Mesothelial cell of epicardium (in vitro differentiated cells): ENCODE measurements at regions not wholly inside any gene's neighbourhood (a gene's known extent, or its start where the extent isn't known, plus 50 kb on each side); places are given as distances from the start of the nearest gene placed in this dataset.

Source experiments
- DNase-seq, 2 experiments: peaks; one replicate each; pipeline ENCODE4 v3.0.0; 2021; ENCODE audit warnings: low spot score in 2 of 2; ENCODE audit not compliant: unreplicated experiment in 2 of 2
- H3K27ac Mint-ChIP-seq: 2 replicates; pipeline ENCODE4 v1.8.0; 2021; ENCODE audit warnings: mixed read lengths
- H3K27me3 Mint-ChIP-seq: 2 replicates; pipeline ENCODE4 v1.8.0; 2021; ENCODE audit warnings: low read depth, mixed read lengths
- H3K36me3 Mint-ChIP-seq: 2 replicates; pipeline ENCODE4 v1.8.0; 2021; ENCODE audit warnings: mixed read lengths
- H3K4me1 Mint-ChIP-seq: 2 replicates; pipeline ENCODE4 v1.8.0; 2021; ENCODE audit warnings: mixed read lengths
- H3K4me3 Mint-ChIP-seq: 2 replicates; pipeline ENCODE4 v1.8.0; 2021; ENCODE audit warnings: mild to moderate bottlenecking, moderate library complexity, mixed read lengths
- H3K9me3 Mint-ChIP-seq: 2 replicates; pipeline ENCODE4 v1.8.0; 2021; ENCODE audit warnings: mixed read lengths
- TF ChIP-seq, protein P1 (sequence below): fragments of 200-600 bp; sonication (generic); IDR thresholded peaks from one replicate; pipeline ENCODE4 v1.5.0; 2021; ENCODE audit warnings: antibody characterized with exemption; ENCODE audit not compliant: unreplicated experiment

DNA sequence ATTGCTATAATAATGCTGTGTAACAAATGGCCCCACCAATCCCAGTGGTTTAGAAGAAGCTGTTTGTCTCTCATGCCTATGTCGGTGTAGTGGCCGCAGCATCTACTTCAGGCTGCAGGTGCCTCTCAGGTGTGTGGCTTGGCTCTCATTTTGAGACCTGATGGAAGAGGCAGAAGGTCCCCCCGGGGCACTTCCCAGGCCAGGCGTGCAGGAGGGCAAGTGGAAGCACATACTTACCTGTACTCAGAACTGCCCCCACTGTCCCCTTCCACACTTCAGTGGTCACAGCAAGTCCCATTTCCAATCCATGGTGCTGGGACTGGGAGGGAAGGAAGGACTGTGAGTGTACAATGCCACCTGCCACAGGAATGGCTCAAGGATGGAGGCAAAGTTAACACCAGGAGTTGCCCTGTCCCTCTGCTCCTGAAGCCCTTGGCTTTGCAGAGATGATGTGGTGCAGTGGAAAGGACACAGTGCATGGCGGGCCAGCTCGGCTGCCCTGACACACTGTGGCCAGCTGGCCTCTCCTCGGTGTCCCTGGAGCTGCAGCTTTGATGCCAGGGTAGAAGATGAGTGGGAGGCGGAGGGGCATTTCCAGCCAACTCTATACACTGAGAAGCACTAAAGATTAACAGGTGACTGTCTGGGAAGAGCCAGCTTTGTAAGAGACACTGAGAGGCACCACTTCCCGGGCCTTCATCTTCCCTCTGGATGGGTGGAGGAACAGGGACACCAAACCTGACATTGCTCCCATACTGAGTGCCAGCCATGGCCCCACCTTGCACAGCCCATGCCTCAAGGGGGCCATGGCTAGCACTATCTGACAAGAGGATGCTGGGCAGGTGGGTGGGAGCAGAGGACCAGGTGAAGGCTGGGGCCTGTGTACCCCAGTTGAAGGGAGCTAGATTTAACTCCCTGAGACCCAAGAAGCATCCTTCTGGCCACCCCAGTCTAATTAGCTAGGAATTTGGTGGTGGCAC is 105.9 kb downstream of the METRNL start:
- TF ChIP-seq, protein P1, sequence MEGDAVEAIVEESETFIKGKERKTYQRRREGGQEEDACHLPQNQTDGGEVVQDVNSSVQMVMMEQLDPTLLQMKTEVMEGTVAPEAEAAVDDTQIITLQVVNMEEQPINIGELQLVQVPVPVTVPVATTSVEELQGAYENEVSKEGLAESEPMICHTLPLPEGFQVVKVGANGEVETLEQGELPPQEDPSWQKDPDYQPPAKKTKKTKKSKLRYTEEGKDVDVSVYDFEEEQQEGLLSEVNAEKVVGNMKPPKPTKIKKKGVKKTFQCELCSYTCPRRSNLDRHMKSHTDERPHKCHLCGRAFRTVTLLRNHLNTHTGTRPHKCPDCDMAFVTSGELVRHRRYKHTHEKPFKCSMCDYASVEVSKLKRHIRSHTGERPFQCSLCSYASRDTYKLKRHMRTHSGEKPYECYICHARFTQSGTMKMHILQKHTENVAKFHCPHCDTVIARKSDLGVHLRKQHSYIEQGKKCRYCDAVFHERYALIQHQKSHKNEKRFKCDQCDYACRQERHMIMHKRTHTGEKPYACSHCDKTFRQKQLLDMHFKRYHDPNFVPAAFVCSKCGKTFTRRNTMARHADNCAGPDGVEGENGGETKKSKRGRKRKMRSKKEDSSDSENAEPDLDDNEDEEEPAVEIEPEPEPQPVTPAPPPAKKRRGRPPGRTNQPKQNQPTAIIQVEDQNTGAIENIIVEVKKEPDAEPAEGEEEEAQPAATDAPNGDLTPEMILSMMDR, result no peak
- peak in 1 of 2 experiments; percentile 31 for DNase-seq
- H3K4me3 Mint-ChIP-seq, result no peak overlapping the region
- H3K36me3 Mint-ChIP-seq, result peaks cover 3% of the 10 kb centered on the region
- H3K27ac Mint-ChIP-seq, result no peak overlapping the region
- H3K4me1 Mint-ChIP-seq, result peaks cover 25% of the 10 kb centered on the region
- H3K27me3 Mint-ChIP-seq, result no peaks in the 10 kb centered on the region
- peaks cover 14% of the 10 kb centered on the region for H3K9me3 Mint-ChIP-seq

DNA sequence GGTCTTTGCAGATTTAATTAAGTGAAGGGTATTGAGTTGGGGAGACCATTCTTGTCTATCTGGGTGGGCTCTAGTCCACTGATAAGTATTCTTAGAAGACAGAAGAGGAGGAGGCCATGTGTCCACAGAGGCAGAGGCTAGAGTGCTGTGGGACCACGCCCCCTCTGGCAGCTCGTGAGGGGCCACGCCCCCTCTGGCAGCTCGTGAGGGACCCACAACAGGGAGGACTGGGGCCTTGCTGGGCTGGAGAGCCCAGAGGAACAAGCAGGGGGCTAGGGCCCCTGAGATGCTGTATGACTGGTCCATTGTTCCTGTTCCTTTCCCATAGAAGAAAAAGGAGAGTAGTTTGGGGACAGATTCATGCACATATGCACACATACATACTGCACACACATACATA is 106.8 kb downstream of the METRNL start:
- no peaks in the 10 kb centered on the region for H3K27me3 Mint-ChIP-seq
- peak; percentile 23 to 39 for DNase-seq
- peaks cover 16% of the 10 kb centered on the region for H3K4me1 Mint-ChIP-seq
- peaks cover 14% of the 10 kb centered on the region for H3K9me3 Mint-ChIP-seq
- H3K36me3 Mint-ChIP-seq, result peaks cover 3% of the 10 kb centered on the region
- no peak overlapping the region for H3K4me3 Mint-ChIP-seq
- TF ChIP-seq, protein P1, result no peak
- H3K27ac Mint-ChIP-seq, result no peak overlapping the region

- Mint-ChIP-seq H3K9me3 (peaks cover 14% of the 10 kb centered on the region), H3K36me3 (peaks cover 3% of the 10 kb centered on the region), H3K4me1 (peaks cover 16% of the 10 kb centered on the region), H3K4me3 (no peak overlapping the region), H3K27me3 (no peaks in the 10 kb centered on the region), H3K27ac (no peak overlapping the region)
- TF ChIP-seq, protein P1, result no peak
- DNase-seq, result peak in 1 of 2 experiments; percentile 19
These were observed 107.5 kb downstream of the METRNL start for GRCh38 chr17:83186751-83187421.

DNA sequence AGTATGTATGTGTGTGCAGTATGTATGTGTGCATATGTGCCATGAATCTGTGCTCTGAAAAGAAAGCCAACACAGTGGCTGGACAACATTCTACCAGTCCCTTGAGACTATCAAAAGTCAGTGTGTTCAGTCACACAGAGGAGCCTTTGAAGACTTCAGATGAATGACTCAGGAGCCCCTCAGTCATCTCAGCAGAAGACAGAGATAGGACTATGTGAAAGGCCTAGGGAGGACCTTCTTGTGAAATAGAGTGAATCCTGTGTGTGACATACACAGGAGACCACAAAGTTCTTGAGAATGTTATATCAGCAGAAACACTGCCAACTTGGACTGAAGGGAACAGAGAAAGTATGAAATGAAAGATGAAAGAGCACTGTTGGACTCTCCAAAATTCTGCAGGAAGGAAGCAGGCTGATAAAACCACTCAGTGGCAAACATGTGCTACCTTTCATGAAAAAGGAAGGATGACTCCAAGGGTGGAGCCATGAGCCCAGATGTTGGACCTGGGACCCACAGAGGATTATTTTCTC is 108.4 kb downstream of the METRNL start:
- H3K36me3 Mint-ChIP-seq, result peaks cover 3% of the 10 kb centered on the region
- peaks cover 13% of the 10 kb centered on the region for H3K4me1 Mint-ChIP-seq
- H3K27me3 Mint-ChIP-seq, result no peaks in the 10 kb centered on the region
- no peak for DNase-seq
- H3K9me3 Mint-ChIP-seq, result peaks cover 14% of the 10 kb centered on the region
- TF ChIP-seq, protein P1, result no peak
- no peak overlapping the region for H3K4me3 Mint-ChIP-seq
- H3K27ac Mint-ChIP-seq, result no peak overlapping the region

DNA sequence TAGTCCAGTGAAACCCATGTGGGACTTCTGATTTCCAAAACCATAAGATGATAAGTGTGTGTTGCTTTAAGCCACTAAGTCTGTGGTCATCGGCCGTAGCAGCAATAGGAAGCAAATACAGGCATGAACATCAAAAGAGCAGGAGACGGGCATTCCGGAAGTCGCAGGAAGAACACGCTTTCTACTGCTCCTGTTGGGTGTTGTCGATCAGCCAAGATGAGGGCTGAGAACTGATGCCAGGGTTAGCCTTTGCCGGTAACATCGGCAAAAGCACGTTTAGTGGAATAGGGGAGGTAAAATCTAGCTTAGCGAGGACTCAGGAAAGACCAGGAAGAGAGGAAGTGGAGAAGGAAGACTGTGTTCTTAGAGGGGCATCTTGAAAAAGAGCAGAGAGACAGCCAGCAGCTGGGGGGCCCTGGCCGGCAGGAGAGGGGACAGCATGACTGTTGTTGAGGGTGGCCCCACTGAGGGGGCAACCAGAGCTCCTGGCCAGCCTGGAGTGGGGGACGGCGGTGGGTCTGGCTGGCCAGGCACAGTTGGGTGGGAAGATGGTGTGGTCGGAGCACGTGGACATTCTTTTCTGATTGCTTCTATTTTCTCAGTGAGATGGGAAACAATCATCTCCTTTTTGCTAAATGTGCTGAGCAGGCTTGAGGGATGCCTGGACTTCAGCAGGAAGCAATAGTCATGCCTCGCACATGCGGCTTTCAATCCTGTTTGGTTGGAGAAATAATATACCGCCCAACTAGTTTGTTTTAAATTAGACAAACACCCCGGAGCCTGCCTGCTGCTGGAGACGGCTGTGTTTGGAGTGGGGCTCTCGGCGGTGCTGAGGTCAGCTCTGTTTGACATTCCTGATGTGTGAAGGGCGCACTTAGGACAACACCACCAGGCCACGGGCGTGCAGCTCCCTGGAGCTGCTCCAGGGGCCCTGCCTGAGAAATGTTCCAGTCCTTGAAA is 109.9 kb downstream of the METRNL start:
- TF ChIP-seq, protein P1, result no peak
- Mint-ChIP-seq H3K27ac (peak overlapping the region; percentile 43), H3K4me1 (peaks cover 6% of the 10 kb centered on the region), H3K4me3 (no peak overlapping the region), H3K36me3 (peaks cover 3% of the 10 kb centered on the region), H3K9me3 (peaks cover 14% of the 10 kb centered on the region), H3K27me3 (no peaks in the 10 kb centered on the region)
- peak; percentile 16 to 34 for DNase-seq
